ENCODE measurements at regions not wholly inside any gene's neighbourhood (a gene's known extent, or its start where the extent isn't known, plus 50 kb on each side); places are given as distances from the start of the nearest gene placed in this dataset.

- H3K27me3 Mint-ChIP-seq, result peaks cover 5% of the 10 kb centered on the region
- no peaks in the 10 kb centered on the region for H3K4me1 Mint-ChIP-seq (ENCODE audit: low read depth)
- intact Hi-C loops (cut with micrococcal nuclease), result no loop called here
These were observed 149.8 kb downstream of the AKR1D1 start for GRCh38 chr7:138226001-138226476.

GRCh38 chr7:138226745-138227279 lies 150.6 kb downstream of the AKR1D1 start:
- ChIA-PET POLR2A (no interaction called here), CTCF (no interaction called here)
- H3K27me3 Mint-ChIP-seq, result peaks cover 5% of the 10 kb centered on the region
- no peaks in the 10 kb centered on the region for H3K36me3 Mint-ChIP-seq
- H3K9me3 Mint-ChIP-seq, result no peaks in the 10 kb centered on the region
- no peak for DNase-seq
- H3K4me1 Mint-ChIP-seq (ENCODE audit: low read depth), result no peaks in the 10 kb centered on the region
- intact Hi-C loops (cut with micrococcal nuclease), result no loop called here
- no peak overlapping the region for H3K4me3 Mint-ChIP-seq
- H3K27ac Mint-ChIP-seq, result no peak overlapping the region

More at GRCh38 chr7:138226001-138226476, 149.8 kb downstream of the AKR1D1 start:
- Mint-ChIP-seq H3K36me3 (no peaks in the 10 kb centered on the region), H3K27ac (no peak overlapping the region), H3K4me3 (no peak overlapping the region), H3K9me3 (peaks cover 6% of the 10 kb centered on the region)
- DNase-seq, result no peak
- ChIA-PET POLR2A (no interaction called here), CTCF (no interaction called here)

DNA sequence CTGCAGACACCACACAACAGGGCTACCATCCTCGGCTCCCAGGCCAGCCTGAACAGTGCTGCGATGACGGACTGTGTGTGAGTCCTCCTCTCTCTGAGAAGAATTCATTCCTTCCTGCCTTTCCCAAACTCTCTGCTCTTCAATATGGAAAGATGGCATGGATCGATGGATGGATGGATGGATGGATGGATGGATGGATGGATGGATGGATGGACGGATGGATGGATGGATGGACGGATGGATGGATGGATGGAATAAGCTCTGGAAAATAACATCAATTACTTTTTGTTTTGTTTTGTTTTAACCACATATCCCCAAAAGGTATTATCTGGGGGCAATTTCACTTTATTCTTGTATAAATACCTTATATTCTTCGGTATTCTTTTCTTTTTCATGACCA lies 151.9 kb downstream of the AKR1D1 start:
- Mint-ChIP-seq H3K4me1 (ENCODE audit: low read depth) (no peaks in the 10 kb centered on the region), H3K36me3 (no peaks in the 10 kb centered on the region), H3K4me3 (no peak overlapping the region), H3K27me3 (peaks cover 9% of the 10 kb centered on the region), H3K27ac (no peak overlapping the region), H3K9me3 (no peaks in the 10 kb centered on the region)
- ChIA-PET POLR2A (no interaction called here), CTCF (no interaction called here)
- no peak for DNase-seq
- intact Hi-C loops (cut with micrococcal nuclease), result no loop called here

- Mint-ChIP-seq H3K4me1 (ENCODE audit: low read depth) (no peaks in the 10 kb centered on the region), H3K36me3 (no peaks in the 10 kb centered on the region), H3K27ac (no peak overlapping the region), H3K27me3 (peaks cover 9% of the 10 kb centered on the region), H3K9me3 (no peaks in the 10 kb centered on the region), H3K4me3 (no peak overlapping the region)
- DNase-seq, result no peak
- CTCF ChIA-PET, result no interaction called here
- POLR2A ChIA-PET, result no interaction called here
- intact Hi-C loops (cut with micrococcal nuclease), result no loop called here
These were observed 152.5 kb downstream of the AKR1D1 start for GRCh38 chr7:138228769-138229168.

DNA sequence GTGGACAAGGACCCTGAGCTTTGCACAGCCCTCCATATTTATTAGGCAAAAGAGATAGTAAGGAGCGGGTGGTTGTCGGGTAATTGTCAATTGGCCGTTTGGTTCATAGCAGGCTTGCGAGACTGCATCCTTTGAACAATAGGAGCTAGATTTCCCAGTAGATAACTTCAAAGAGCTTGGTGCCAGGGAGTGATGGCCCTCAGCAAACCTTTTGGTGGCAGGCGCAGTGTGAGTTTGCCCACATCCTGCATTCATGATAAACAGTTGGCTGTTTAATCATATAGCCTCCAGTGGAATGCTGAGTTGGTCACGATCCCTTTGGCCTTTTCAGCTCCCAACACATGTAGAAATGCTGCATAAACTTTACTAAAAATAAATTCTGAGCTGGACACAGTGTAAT lies 156.9 kb downstream of the AKR1D1 start:
- Mint-ChIP-seq H3K9me3 (no peaks in the 10 kb centered on the region), H3K4me1 (ENCODE audit: low read depth) (no peaks in the 10 kb centered on the region), H3K27me3 (peaks cover 9% of the 10 kb centered on the region), H3K27ac (no peak overlapping the region), H3K4me3 (no peak overlapping the region), H3K36me3 (no peaks in the 10 kb centered on the region)
- POLR2A ChIA-PET, result no interaction called here
- DNase-seq, result no peak
- intact Hi-C loops (cut with micrococcal nuclease), result no loop called here
- CTCF ChIA-PET, result no interaction called here

DNA sequence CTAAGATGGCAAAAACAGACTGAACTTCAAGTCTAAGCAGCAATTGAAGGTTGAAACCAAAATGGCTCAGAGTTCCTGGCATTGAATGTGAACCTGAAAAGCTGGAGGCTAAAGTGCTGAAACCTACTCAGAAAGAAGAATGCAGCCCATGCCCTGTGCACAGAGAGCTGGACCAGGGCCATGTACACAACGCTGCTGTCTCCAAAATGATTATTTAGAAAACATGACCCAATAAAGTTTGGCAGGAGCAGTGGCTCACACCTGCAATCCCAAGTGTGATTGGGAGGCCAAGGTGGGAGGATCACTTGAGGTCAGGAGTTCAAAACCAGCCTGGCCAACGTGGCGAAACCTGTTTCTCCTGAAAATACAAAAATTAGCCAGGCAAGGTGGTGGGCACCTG lies 158.9 kb downstream of the AKR1D1 start:
- POLR2A ChIA-PET, result no interaction called here
- no peaks in the 10 kb centered on the region for H3K9me3 Mint-ChIP-seq

GRCh38 chr7:138237995-138238394 lies 161.7 kb downstream of the AKR1D1 start:
- no peaks in the 10 kb centered on the region for H3K9me3 Mint-ChIP-seq
- H3K4me1 Mint-ChIP-seq (ENCODE audit: low read depth), result no peaks in the 10 kb centered on the region
- ChIA-PET CTCF (no interaction called here), POLR2A (no interaction called here)
- intact Hi-C loops (cut with micrococcal nuclease), result no loop called here
- H3K27ac Mint-ChIP-seq, result no peak overlapping the region
- no peaks in the 10 kb centered on the region for H3K27me3 Mint-ChIP-seq
- H3K36me3 Mint-ChIP-seq, result no peaks in the 10 kb centered on the region
- DNase-seq, result no peak
- no peak overlapping the region for H3K4me3 Mint-ChIP-seq

More for the DNA sequence above, 158.9 kb downstream of the AKR1D1 start:
- Mint-ChIP-seq H3K36me3 (no peaks in the 10 kb centered on the region), H3K4me1 (ENCODE audit: low read depth) (no peaks in the 10 kb centered on the region), H3K27ac (no peak overlapping the region), H3K27me3 (peaks cover 9% of the 10 kb centered on the region), H3K4me3 (no peak overlapping the region)
- no peak for DNase-seq
- CTCF ChIA-PET, result no interaction called here
- intact Hi-C loops (cut with micrococcal nuclease), result no loop called here

GRCh38 chr7:138238734-138239659 lies 162.7 kb downstream of the AKR1D1 start:
- no peak overlapping the region for H3K27ac Mint-ChIP-seq
- ChIA-PET CTCF (no interaction called here), POLR2A (no interaction called here)
- H3K36me3 Mint-ChIP-seq, result no peaks in the 10 kb centered on the region
- intact Hi-C loops (cut with micrococcal nuclease), result no loop called here
- H3K9me3 Mint-ChIP-seq, result no peaks in the 10 kb centered on the region
- no peaks in the 10 kb centered on the region for H3K27me3 Mint-ChIP-seq
- H3K4me1 Mint-ChIP-seq (ENCODE audit: low read depth), result no peaks in the 10 kb centered on the region
- H3K4me3 Mint-ChIP-seq, result no peak overlapping the region
- DNase-seq, result no peak

GRCh38 chr7:138243430-138243829 lies 167.2 kb downstream of the AKR1D1 start:
- H3K36me3 Mint-ChIP-seq, result no peaks in the 10 kb centered on the region
- ChIA-PET POLR2A (no interaction called here), CTCF (no interaction called here)
- H3K4me3 Mint-ChIP-seq, result no peak overlapping the region
- intact Hi-C loops (cut with micrococcal nuclease), result no loop called here
- DNase-seq, result no peak
- H3K9me3 Mint-ChIP-seq, result peaks cover 7% of the 10 kb centered on the region
- H3K27ac Mint-ChIP-seq, result no peak overlapping the region
- H3K4me1 Mint-ChIP-seq (ENCODE audit: low read depth), result no peaks in the 10 kb centered on the region
- no peaks in the 10 kb centered on the region for H3K27me3 Mint-ChIP-seq

GRCh38 chr7:138243836-138244235 lies 167.6 kb downstream of the AKR1D1 start:
- no peak for DNase-seq
- intact Hi-C loops (cut with micrococcal nuclease), result no loop called here
- ChIA-PET CTCF (no interaction called here), POLR2A (no interaction called here)
- no peak overlapping the region for H3K4me3 Mint-ChIP-seq
- no peaks in the 10 kb centered on the region for H3K36me3 Mint-ChIP-seq
- H3K9me3 Mint-ChIP-seq, result peaks cover 7% of the 10 kb centered on the region
- H3K27me3 Mint-ChIP-seq, result no peaks in the 10 kb centered on the region
- no peaks in the 10 kb centered on the region for H3K4me1 Mint-ChIP-seq (ENCODE audit: low read depth)
- H3K27ac Mint-ChIP-seq, result no peak overlapping the region

DNA sequence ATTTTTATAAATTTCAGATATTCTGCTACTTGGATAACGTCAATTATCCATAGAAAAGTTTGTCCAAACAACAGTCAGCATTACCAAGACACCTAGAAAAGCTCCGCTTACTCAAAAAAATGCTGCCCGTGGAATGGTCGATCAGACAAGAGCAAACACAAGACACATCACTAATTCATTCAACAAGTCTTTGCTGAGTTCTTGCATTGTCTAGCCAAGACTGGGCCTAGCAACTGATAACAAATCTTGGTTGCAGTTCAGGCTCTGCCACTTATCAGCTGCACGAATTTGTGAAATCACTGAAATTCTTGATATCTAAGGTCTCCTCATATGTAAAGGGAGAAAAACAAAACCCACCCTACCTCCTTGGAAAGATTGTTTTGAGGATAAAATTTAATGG lies 168.3 kb downstream of the AKR1D1 start:
- no peaks in the 10 kb centered on the region for H3K36me3 Mint-ChIP-seq
- H3K27me3 Mint-ChIP-seq, result no peaks in the 10 kb centered on the region
- ChIA-PET POLR2A (no interaction called here), CTCF (no interaction called here)
- H3K4me3 Mint-ChIP-seq, result no peak overlapping the region
- no peak for DNase-seq
- intact Hi-C loops (cut with micrococcal nuclease), result no loop called here
- no peaks in the 10 kb centered on the region for H3K4me1 Mint-ChIP-seq (ENCODE audit: low read depth)
- H3K27ac Mint-ChIP-seq, result no peak overlapping the region
- H3K9me3 Mint-ChIP-seq, result peaks cover 7% of the 10 kb centered on the region

DNA sequence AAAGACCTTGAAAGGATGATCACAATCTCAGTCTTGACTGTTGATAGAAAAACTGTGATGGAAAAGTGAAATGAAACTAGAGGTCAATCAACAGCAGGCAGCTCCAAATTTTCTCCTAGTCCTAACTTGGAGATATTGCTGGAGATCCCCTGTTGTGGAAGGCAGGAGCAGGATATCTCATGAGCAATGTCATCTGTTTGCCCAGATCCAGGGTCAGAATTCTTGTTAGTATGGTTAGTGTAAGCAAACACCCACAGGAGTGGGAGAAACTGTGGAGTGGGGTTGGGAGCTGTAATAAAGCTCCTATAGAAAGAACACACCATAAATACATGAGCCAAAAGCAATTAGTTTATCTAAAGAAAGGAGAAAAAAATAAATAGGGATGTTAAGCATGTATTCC lies 169.0 kb downstream of the AKR1D1 start:
- H3K4me3 Mint-ChIP-seq, result no peak overlapping the region
- intact Hi-C loops (cut with micrococcal nuclease), result no loop called here
- ChIA-PET CTCF (no interaction called here), POLR2A (no interaction called here)
- no peak overlapping the region for H3K27ac Mint-ChIP-seq
- no peaks in the 10 kb centered on the region for H3K36me3 Mint-ChIP-seq
- DNase-seq, result no peak
- H3K4me1 Mint-ChIP-seq (ENCODE audit: low read depth), result no peaks in the 10 kb centered on the region
- H3K9me3 Mint-ChIP-seq, result peaks cover 7% of the 10 kb centered on the region
- no peaks in the 10 kb centered on the region for H3K27me3 Mint-ChIP-seq

DNA sequence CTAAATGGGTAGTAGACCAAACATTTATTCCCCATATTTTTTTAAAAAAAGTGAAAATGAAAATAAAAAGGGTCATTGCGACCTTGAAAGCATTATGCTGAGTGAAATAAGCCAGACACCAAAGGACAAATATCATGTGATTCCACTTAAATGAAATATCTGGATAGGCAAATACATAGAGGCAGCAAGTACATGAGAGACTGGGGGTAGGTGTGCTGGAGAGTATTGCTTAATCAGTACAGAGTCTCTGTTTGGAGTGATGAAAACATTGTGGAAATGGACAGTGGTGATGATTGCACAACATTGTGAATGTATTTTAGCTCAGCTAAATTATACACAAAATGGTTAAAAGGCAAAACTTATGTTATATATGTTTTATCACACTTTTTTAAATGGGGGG lies 169.4 kb downstream of the AKR1D1 start:
- DNase-seq, result no peak
- CTCF ChIA-PET, result no interaction called here
- POLR2A ChIA-PET, result no interaction called here
- Mint-ChIP-seq H3K4me3 (no peak overlapping the region), H3K27me3 (no peaks in the 10 kb centered on the region), H3K4me1 (ENCODE audit: low read depth) (no peaks in the 10 kb centered on the region), H3K9me3 (peaks cover 7% of the 10 kb centered on the region), H3K27ac (no peak overlapping the region), H3K36me3 (no peaks in the 10 kb centered on the region)
- intact Hi-C loops (cut with micrococcal nuclease), result no loop called here
